GM23338 (cell line): ENCODE measurements at regions not wholly inside any gene's neighbourhood (a gene's known extent, or its start where the extent isn't known, plus 50 kb on each side); places are given as distances from the start of the nearest gene placed in this dataset.

ENCODE experiments used
- ATAC-seq: fragments of 200-7000 bp; cut with Tn5 transposase; 3 replicates; pipeline ENCODE4 v1.9.1; 2020
- DNase-seq: peaks from one replicate; pipeline ENCODE4 v3.0.0-alpha.2; 2015; ENCODE audit warnings: low spot score
- H2AFZ ChIP-seq: fragments of 200-600 bp; sonication (generic); 2 replicates; pipeline ENCODE4 v1.8.0; 2016; ENCODE audit warnings: antibody characterized with exemption, mild to moderate bottlenecking, moderate library complexity
- H3F3A ChIP-seq: fragments of 200-600 bp; sonication (generic); replicated peaks from 2 replicates; pipeline ENCODE4 v1.8.0; 2017; ENCODE audit warnings: antibody characterized with exemption, mixed run types, low read depth
- H3K27ac ChIP-seq: fragments of 200-600 bp; sonication (generic); 2 replicates; pipeline ENCODE4 v1.6.1; 2016; ENCODE audit warnings: low read depth
- H3K27me3 ChIP-seq: fragments of 200-600 bp; sonication (generic); 2 replicates; pipeline ENCODE4 v1.8.0; 2016; ENCODE audit warnings: mild to moderate bottlenecking, mixed run types, moderate library complexity; ENCODE audit not compliant: insufficient read depth
- H3K36me3 ChIP-seq: fragments of 200-600 bp; sonication (generic); 2 replicates; pipeline ENCODE4 v1.8.0; 2016; ENCODE audit warnings: mild to moderate bottlenecking; ENCODE audit not compliant: insufficient read depth
- H3K4me1 ChIP-seq: fragments of 200-600 bp; sonication (generic); 2 replicates; pipeline ENCODE4 v1.8.0; 2016; ENCODE audit warnings: mild to moderate bottlenecking, moderate library complexity; ENCODE audit not compliant: insufficient read depth
- H3K4me2 ChIP-seq: fragments of 200-600 bp; sonication (generic); 2 replicates; pipeline ENCODE4 v1.7.1; 2017; ENCODE audit warnings: mixed run types
- H3K4me3 ChIP-seq: fragments of 200-600 bp; sonication (generic); 2 replicates; pipeline ENCODE4 v1.6.1; 2016; ENCODE audit warnings: mixed run types
- H3K79me2 ChIP-seq: fragments of 200-600 bp; sonication (generic); replicated peaks from 2 replicates; pipeline ENCODE4 v1.8.0; 2017; ENCODE audit warnings: mild to moderate bottlenecking; ENCODE audit not compliant: insufficient read depth
- H3K9me2 ChIP-seq: fragments of 200-600 bp; sonication (generic); 2 replicates; pipeline ENCODE4 v1.8.0; 2017; ENCODE audit not compliant: insufficient read depth
- H4K20me1 ChIP-seq: fragments of 200-600 bp; sonication (generic); replicated peaks from 2 replicates; pipeline ENCODE4 v1.8.0; 2017; ENCODE audit warnings: mild to moderate bottlenecking; ENCODE audit not compliant: insufficient read depth
- H3K27ac Mint-ChIP-seq: 2 replicates; pipeline ENCODE4 v1.8.0; 2020; ENCODE audit warnings: inconsistent platforms, mild to moderate bottlenecking, moderate library complexity, mixed read lengths
- H3K27me3 Mint-ChIP-seq: 3 replicates; pipeline ENCODE4 v1.8.0; 2022; ENCODE audit warnings: low read depth, mild to moderate bottlenecking, moderate library complexity, mixed read lengths, inconsistent platforms; ENCODE audit not compliant: insufficient read depth, poor library complexity
- H3K36me3 Mint-ChIP-seq: 3 replicates; pipeline ENCODE4 v1.8.0; 2021; ENCODE audit warnings: low read depth, mild to moderate bottlenecking, inconsistent platforms, moderate library complexity, mixed read lengths
- H3K4me1 Mint-ChIP-seq: 3 replicates; pipeline ENCODE4 v1.8.0; 2020; ENCODE audit warnings: mild to moderate bottlenecking, inconsistent platforms, mixed read lengths
- H3K4me3 Mint-ChIP-seq: 3 replicates; pipeline ENCODE4 v1.8.0; 2021; ENCODE audit warnings: moderate library complexity, mild to moderate bottlenecking, inconsistent platforms, mixed read lengths
- H3K9me3 Mint-ChIP-seq: 3 replicates; pipeline ENCODE4 v1.8.0; 2020; ENCODE audit warnings: moderate library complexity, mild to moderate bottlenecking, inconsistent platforms, mixed read lengths
- EZH2 ChIP-seq: fragments of 200-600 bp; sonication (generic); IDR thresholded peaks from one replicate; pipeline ENCODE4 v1.8.0; 2017; ENCODE audit warnings: antibody characterized with exemption, mild to moderate bottlenecking, low read depth; ENCODE audit not compliant: unreplicated experiment
- JUNB ChIP-seq: IDR thresholded peaks from one replicate; pipeline ENCODE4 v1.6.1; 2016; ENCODE audit warnings: antibody characterized with exemption; ENCODE audit not compliant: unreplicated experiment
- POLR2AphosphoS5 ChIP-seq: IDR thresholded peaks from 2 replicates; pipeline ENCODE4 v1.6.1; 2016; ENCODE audit warnings: antibody characterized with exemption, low read depth
- STAT1 ChIP-seq: IDR thresholded peaks from one replicate; pipeline ENCODE4 v1.6.1; 2016; ENCODE audit warnings: antibody characterized with exemption; ENCODE audit not compliant: unreplicated experiment
- ZNF114 ChIP-seq: fragments of 250-450 bp; sonication (Bioruptor Pico); IDR thresholded peaks from 2 replicates; pipeline ENCODE4 v1.5.0; 2020; ENCODE audit warnings: mild to moderate bottlenecking, moderate library complexity
- ZNF331 ChIP-seq: fragments of 250-450 bp; sonication (Bioruptor Pico); IDR thresholded peaks from 2 replicates; pipeline ENCODE4 v1.5.0; 2020; ENCODE audit warnings: low read depth, mild to moderate bottlenecking, moderate library complexity
- ZNF462 ChIP-seq: fragments of 250-450 bp; sonication (Bioruptor Pico); IDR thresholded peaks from 2 replicates; pipeline ENCODE4 v1.5.0; 2020; ENCODE audit warnings: mild to moderate bottlenecking, moderate library complexity
- TF ChIP-seq, protein P1 (sequence below): IDR thresholded peaks from 2 replicates; pipeline ENCODE4 v1.6.1; 2016; ENCODE audit warnings: antibody characterized with exemption

DNA sequence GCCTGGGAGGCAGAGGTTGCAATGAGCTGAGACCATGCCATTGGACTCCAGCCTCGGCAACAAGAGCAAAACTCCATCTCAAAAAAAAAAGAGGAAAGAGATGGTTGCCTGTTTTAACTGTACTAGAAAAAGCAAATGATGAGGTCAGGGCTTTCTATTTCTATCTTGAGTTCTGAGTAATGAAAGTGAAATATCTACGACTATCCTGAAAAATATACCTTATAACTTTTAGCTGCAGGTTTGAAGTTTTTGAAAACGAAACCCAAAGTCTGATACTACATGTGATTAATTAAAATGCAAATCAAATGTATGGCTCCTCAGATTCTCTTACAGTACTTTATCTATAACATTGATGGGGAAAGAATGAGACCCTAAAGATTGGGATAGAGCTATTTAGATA is 636.2 kb upstream of the LRRN3 start:
- H3K4me1 Mint-ChIP-seq = no peaks in the 10 kb centered on the region
- H3K4me3 Mint-ChIP-seq = no peak overlapping the region
- no peak for TF ChIP-seq JUNB
- no peak for TF ChIP-seq ZNF114 (CRISPR knock-in tag)
- no peak for TF ChIP-seq ZNF331 (CRISPR knock-in tag)
- H3K4me1 ChIP-seq = no peaks in the 10 kb centered on the region
- no peak overlapping the region for H2AFZ ChIP-seq
- no peaks in the 10 kb centered on the region for H4K20me1 ChIP-seq
- no peak for ATAC-seq
- H3K9me3 Mint-ChIP-seq = no peaks in the 10 kb centered on the region
- no peak overlapping the region for H3K4me2 ChIP-seq
- no peaks in the 10 kb centered on the region for H3K79me2 ChIP-seq
- H3K27me3 ChIP-seq = no peaks in the 10 kb centered on the region
- H3K9me2 ChIP-seq = peaks cover 15% of the 10 kb centered on the region
- no peaks in the 10 kb centered on the region for H3F3A ChIP-seq
- no peaks in the 10 kb centered on the region for H3K27me3 Mint-ChIP-seq
- no peaks in the 10 kb centered on the region for H3K36me3 Mint-ChIP-seq
- DNase-seq = no peak
- H3K4me3 ChIP-seq = no peak overlapping the region
- H3K36me3 ChIP-seq = no peaks in the 10 kb centered on the region
- H3K27ac Mint-ChIP-seq = no peak overlapping the region
- no peak overlapping the region for H3K27ac ChIP-seq

- H3K36me3 ChIP-seq = no peaks in the 10 kb centered on the region
- H3K27me3 ChIP-seq = no peaks in the 10 kb centered on the region
- Mint-ChIP-seq H3K27ac (no peak overlapping the region), H3K27me3 (no peaks in the 10 kb centered on the region), H3K4me1 (no peaks in the 10 kb centered on the region), H3K4me3 (no peak overlapping the region), H3K9me3 (no peaks in the 10 kb centered on the region), H3K36me3 (no peaks in the 10 kb centered on the region)
- no peak overlapping the region for H3K4me3 ChIP-seq
- ATAC-seq (no peak), DNase-seq (no peak)
- no peak overlapping the region for H3K27ac ChIP-seq
- TF ChIP-seq STAT1 (no peak), ZNF462 (CRISPR knock-in tag) (no peak), EZH2 (no peak), POLR2AphosphoS5 (no peak), ZNF331 (CRISPR knock-in tag) (no peak)
- TF ChIP-seq, protein P1, sequence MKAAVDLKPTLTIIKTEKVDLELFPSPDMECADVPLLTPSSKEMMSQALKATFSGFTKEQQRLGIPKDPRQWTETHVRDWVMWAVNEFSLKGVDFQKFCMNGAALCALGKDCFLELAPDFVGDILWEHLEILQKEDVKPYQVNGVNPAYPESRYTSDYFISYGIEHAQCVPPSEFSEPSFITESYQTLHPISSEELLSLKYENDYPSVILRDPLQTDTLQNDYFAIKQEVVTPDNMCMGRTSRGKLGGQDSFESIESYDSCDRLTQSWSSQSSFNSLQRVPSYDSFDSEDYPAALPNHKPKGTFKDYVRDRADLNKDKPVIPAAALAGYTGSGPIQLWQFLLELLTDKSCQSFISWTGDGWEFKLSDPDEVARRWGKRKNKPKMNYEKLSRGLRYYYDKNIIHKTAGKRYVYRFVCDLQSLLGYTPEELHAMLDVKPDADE = no peak
- H3K79me2 ChIP-seq = no peaks in the 10 kb centered on the region
- H3F3A ChIP-seq = no peaks in the 10 kb centered on the region
- H3K9me2 ChIP-seq = peaks cover 11% of the 10 kb centered on the region
- H2AFZ ChIP-seq = no peak overlapping the region
- no peaks in the 10 kb centered on the region for H4K20me1 ChIP-seq
- no peak overlapping the region for H3K4me2 ChIP-seq
- H3K4me1 ChIP-seq = no peaks in the 10 kb centered on the region
These were observed 629.3 kb upstream of the LRRN3 start for GRCh38 chr7:110461621-110462020.
